ENCODE measurements at regions not wholly inside any gene's neighbourhood (a gene's known extent, or its start where the extent isn't known, plus 50 kb on each side); places are given as distances from the start of the nearest gene placed in this dataset.

DNA sequence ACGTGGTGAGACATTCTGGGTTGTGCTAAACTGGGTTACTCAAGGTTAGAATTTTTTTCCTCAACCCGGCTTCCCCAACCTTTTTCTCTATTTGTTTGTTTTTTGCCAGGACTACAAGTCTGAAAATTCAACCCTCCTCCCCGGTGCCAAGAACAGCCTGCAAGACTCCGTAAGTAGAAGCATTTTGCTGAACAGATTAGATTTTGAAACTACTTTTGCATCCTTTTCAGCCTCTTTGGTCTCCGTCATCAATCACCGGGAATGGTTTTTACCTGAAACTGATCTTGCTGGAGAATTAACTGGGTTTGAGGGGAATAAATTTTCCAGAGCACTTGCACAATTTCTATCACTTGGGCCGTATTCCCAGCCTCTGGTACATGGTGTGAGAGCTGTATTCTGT lies 501.2 kb upstream of the EEF2KMT start:
- Histone ChIP-seq H3K27ac (ENCODE audit: control insufficient read depth, insufficient read depth, low read length) (no peak overlapping the region), H3K4me3 (ENCODE audit: control insufficient read depth in 2 of 3, extremely low read depth in 1 of 3, insufficient read depth in 2 of 3, low read depth in 1 of 3, low read length in 3 of 3) (no peak overlapping the region), H3K4me1 (ENCODE audit: control insufficient read depth, extremely low read depth, insufficient read depth, low read length) (no peaks in the 10 kb centered on the region), H3K4me2 (ENCODE audit: control insufficient read depth, extremely low read depth, insufficient read depth, low read depth, low read length) (no peak overlapping the region), H3K9me3 (ENCODE audit: control insufficient read depth, low read depth, low read length) (peaks cover 10% of the 10 kb centered on the region), H3K27me3 (ENCODE audit: control insufficient read depth, extremely low read depth, insufficient read depth, low read length) (no peaks in the 10 kb centered on the region), H4K20me1 (ENCODE audit: control insufficient read depth, extremely low read depth, insufficient read depth, low read length) (no peaks in the 10 kb centered on the region), H3K79me2 (ENCODE audit: control insufficient read depth, insufficient read depth, low read length) (no peaks in the 10 kb centered on the region), H3K36me3 (ENCODE audit: control insufficient read depth in 2 of 2, extremely low read depth in 1 of 2, insufficient read depth in 2 of 2, low read length in 2 of 2) (no peaks in the 10 kb centered on the region), H3K9ac (ENCODE audit: control insufficient read depth, extremely low read depth, insufficient read depth, low read length) (no peak overlapping the region), H2AFZ (ENCODE audit: control insufficient read depth, low read length) (no peak overlapping the region), H3K9me1 (ENCODE audit: control insufficient read depth, extremely low read depth, insufficient read depth, low read length) (no peaks in the 10 kb centered on the region)
- no peak for DNase-seq (ENCODE audit: low read depth, low spot score)
- dilution Hi-C loops (cut with MboI; ENCODE audit: extremely low pct_ligation_motif_present, low sequenced_read_pairs) = no loop called here
- TF ChIP-seq, protein P1, sequence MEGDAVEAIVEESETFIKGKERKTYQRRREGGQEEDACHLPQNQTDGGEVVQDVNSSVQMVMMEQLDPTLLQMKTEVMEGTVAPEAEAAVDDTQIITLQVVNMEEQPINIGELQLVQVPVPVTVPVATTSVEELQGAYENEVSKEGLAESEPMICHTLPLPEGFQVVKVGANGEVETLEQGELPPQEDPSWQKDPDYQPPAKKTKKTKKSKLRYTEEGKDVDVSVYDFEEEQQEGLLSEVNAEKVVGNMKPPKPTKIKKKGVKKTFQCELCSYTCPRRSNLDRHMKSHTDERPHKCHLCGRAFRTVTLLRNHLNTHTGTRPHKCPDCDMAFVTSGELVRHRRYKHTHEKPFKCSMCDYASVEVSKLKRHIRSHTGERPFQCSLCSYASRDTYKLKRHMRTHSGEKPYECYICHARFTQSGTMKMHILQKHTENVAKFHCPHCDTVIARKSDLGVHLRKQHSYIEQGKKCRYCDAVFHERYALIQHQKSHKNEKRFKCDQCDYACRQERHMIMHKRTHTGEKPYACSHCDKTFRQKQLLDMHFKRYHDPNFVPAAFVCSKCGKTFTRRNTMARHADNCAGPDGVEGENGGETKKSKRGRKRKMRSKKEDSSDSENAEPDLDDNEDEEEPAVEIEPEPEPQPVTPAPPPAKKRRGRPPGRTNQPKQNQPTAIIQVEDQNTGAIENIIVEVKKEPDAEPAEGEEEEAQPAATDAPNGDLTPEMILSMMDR (optimal IDR thresholded peaks at IDR 0.05 in 1 of 3, IDR thresholded peaks at IDR 0.05 in 1 of 3, conservative IDR thresholded peaks at IDR 0.05 in 1 of 3; ENCODE audit: extremely low read depth in 1 of 3, insufficient read depth in 2 of 3, low read length in 3 of 3) = no peak
- TF ChIP-seq EZH2 (IDR thresholded peaks at IDR 0.05; ENCODE audit: low read length) = no peak
- no peak for FAIRE-seq

DNA sequence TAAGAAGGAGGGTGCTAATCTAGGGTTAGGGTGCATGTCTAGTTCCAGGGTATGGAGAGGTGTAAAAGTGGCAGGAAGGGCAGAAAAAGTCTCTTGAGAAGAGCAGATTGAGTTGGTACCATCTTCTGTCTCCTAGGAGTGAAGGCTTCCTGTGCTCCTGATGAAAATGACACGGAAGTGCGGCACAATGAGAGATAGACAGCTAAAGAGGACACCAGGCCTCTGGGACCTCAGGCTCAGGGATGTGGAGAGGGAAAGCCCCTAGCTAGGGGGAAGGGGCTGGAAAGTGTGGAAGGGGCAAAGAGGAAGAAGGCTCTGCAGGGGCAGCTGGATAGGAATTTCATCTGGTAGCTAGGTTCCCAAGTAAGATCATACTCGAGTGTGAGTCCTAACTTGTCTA lies 498.3 kb upstream of the EEF2KMT start:
- H3K79me2 ChIP-seq (ENCODE audit: control insufficient read depth, insufficient read depth, low read length) = no peaks in the 10 kb centered on the region
- no peak overlapping the region for H3K9ac ChIP-seq (ENCODE audit: control insufficient read depth, extremely low read depth, insufficient read depth, low read length)
- no peaks in the 10 kb centered on the region for H3K9me1 ChIP-seq (ENCODE audit: control insufficient read depth, extremely low read depth, insufficient read depth, low read length)
- TF ChIP-seq, protein P1 (optimal IDR thresholded peaks at IDR 0.05 in 1 of 3, IDR thresholded peaks at IDR 0.05 in 1 of 3, conservative IDR thresholded peaks at IDR 0.05 in 1 of 3; ENCODE audit: extremely low read depth in 1 of 3, insufficient read depth in 2 of 3, low read length in 3 of 3) = no peak
- TF ChIP-seq EZH2 (IDR thresholded peaks at IDR 0.05; ENCODE audit: low read length) = no peak
- no peak overlapping the region for H3K4me3 ChIP-seq (ENCODE audit: control insufficient read depth in 2 of 3, extremely low read depth in 1 of 3, insufficient read depth in 2 of 3, low read depth in 1 of 3, low read length in 3 of 3)
- dilution Hi-C loops (cut with MboI; ENCODE audit: extremely low pct_ligation_motif_present, low sequenced_read_pairs) = no loop called here
- no peak overlapping the region for H3K4me2 ChIP-seq (ENCODE audit: control insufficient read depth, extremely low read depth, insufficient read depth, low read depth, low read length)
- H4K20me1 ChIP-seq (ENCODE audit: control insufficient read depth, extremely low read depth, insufficient read depth, low read length) = no peaks in the 10 kb centered on the region
- FAIRE-seq (no peak), DNase-seq (ENCODE audit: low read depth, low spot score) (no peak)
- H2AFZ ChIP-seq (ENCODE audit: control insufficient read depth, low read length) = no peak overlapping the region
- H3K4me1 ChIP-seq (ENCODE audit: control insufficient read depth, extremely low read depth, insufficient read depth, low read length) = no peaks in the 10 kb centered on the region
- H3K36me3 ChIP-seq (ENCODE audit: control insufficient read depth in 2 of 2, extremely low read depth in 1 of 2, insufficient read depth in 2 of 2, low read length in 2 of 2) = no peaks in the 10 kb centered on the region
- H3K9me3 ChIP-seq (ENCODE audit: control insufficient read depth, low read depth, low read length) = peaks cover 11% of the 10 kb centered on the region
- no peak overlapping the region for H3K27ac ChIP-seq (ENCODE audit: control insufficient read depth, insufficient read depth, low read length)
- H3K27me3 ChIP-seq (ENCODE audit: control insufficient read depth, extremely low read depth, insufficient read depth, low read length) = no peaks in the 10 kb centered on the region

All from keratinocyte (primary cell).